Gastrocnemius medialis (tissue), 4 donors: ENCODE measurements at regions not wholly inside any gene's neighbourhood (a gene's known extent, or its start where the extent isn't known, plus 50 kb on each side); places are given as distances from the start of the nearest gene placed in this dataset.

Experiments used
- ATAC-seq, 2 donors: fragments of 150-250 bp; one replicate each; pipeline ENCODE4 v1.9.1; 2016
- DNase-seq, 2 donors: peaks; one replicate each; pipeline ENCODE4 v3.0.0-alpha.2; 2019
- H3K27ac ChIP-seq, 4 donors: fragments of 200-600 bp; sonication (generic); 1 replicate in 1 of 4; 2 replicates in 3 of 4; pipeline ENCODE4 v1.5.1; 2016 to 2018; ENCODE audit warnings: mild to moderate bottlenecking in 2 of 4, moderate library complexity in 1 of 4
- H3K27me3 ChIP-seq, 3 donors: fragments of 200-600 bp; sonication (generic) in 2 of 3; 1 replicate in 1 of 3; 2 replicates in 2 of 3; pipeline versions ENCODE4 v1.5.1 to v1.6.0; 2016 to 2019; ENCODE audit warnings: mild to moderate bottlenecking in 1 of 3, moderate library complexity in 1 of 3
- H3K36me3 ChIP-seq, 2 donors: fragments of 200-600 bp; sonication (generic) in 1 of 2; one replicate each; pipeline ENCODE4 v1.5.1; 2017 to 2018
- H3K4me1 ChIP-seq, 2 donors: fragments of 200-600 bp; sonication (generic) in 1 of 2; one replicate each; pipeline ENCODE4 v1.5.1; 2016 to 2017; ENCODE audit warnings: mild to moderate bottlenecking in 2 of 2
- H3K4me3 ChIP-seq, 4 donors: fragments of 200-600 bp; sonication (generic) in 3 of 4; 1 replicate in 1 of 4; 2 replicates in 3 of 4; pipeline ENCODE4 v1.5.1; 2016 to 2019; ENCODE audit warnings: mild to moderate bottlenecking in 2 of 4
- H3K9me3 ChIP-seq, 3 donors: fragments of 200-600 bp; sonication (generic) in 2 of 3; 1 replicate in 1 of 3; 2 replicates in 2 of 3; pipeline ENCODE4 v1.5.1; 2016 to 2019
- POLR2A ChIP-seq, 2 donors: fragments of 450-650 bp; IDR thresholded peaks; one replicate each; pipeline ENCODE4 v1.6.1; 2017; ENCODE audit warnings: antibody characterized with exemption in 2 of 2, mild to moderate bottlenecking in 2 of 2, moderate library complexity in 2 of 2
- in situ Hi-C, 4 donors: fragments of 200-750 bp; cut with MboI; loops; one replicate each; pipeline versions ENCODE4 v1.15.0 to v1.8.0; 2017; ENCODE audit warnings: low sequenced_read_pairs in 4 of 4
- intact Hi-C: fragments of 100-400 bp; cut with DNase I; formaldehyde crosslinking; loops from one replicate; pipeline ENCODE4 v1.15.1; 2023; ENCODE audit warnings: low total_unique reads
- TF ChIP-seq, protein P1 (sequence below), 5 experiments: fragments of 450-650 bp in 3 of 5; fragments of 200-600 bp in 2 of 5; sonication (generic) in 2 of 5; IDR thresholded peaks in 4 of 5; conservative IDR thresholded peaks in 1 of 5; 1 replicate in 4 of 5; 2 replicates in 1 of 5; pipeline ENCODE4 v1.5.1; 2016 to 2019; ENCODE audit warnings: antibody characterized with exemption in 5 of 5, mild to moderate bottlenecking in 3 of 5, moderate library complexity in 3 of 5

DNA sequence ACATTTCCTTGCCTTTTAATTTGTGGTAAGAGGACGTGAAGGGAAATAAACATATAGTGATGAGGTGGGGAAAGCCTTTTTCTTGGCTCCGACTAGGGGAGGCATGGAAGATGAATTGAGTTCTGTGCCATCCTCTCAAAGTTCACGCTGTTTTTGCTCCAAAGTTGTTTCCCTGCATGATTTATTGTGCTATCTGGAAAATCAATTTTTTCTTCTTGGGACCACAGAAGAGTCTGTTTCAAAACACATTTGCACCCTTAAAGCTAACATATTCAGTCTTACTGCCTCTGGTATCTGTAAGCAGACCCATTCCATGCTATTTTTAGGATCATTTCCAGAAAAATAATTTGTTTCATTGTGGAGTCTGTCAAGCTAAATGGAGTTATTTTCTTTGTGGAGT lies 57.6 kb upstream of the KCNG1 start:
- TF ChIP-seq, protein P1, sequence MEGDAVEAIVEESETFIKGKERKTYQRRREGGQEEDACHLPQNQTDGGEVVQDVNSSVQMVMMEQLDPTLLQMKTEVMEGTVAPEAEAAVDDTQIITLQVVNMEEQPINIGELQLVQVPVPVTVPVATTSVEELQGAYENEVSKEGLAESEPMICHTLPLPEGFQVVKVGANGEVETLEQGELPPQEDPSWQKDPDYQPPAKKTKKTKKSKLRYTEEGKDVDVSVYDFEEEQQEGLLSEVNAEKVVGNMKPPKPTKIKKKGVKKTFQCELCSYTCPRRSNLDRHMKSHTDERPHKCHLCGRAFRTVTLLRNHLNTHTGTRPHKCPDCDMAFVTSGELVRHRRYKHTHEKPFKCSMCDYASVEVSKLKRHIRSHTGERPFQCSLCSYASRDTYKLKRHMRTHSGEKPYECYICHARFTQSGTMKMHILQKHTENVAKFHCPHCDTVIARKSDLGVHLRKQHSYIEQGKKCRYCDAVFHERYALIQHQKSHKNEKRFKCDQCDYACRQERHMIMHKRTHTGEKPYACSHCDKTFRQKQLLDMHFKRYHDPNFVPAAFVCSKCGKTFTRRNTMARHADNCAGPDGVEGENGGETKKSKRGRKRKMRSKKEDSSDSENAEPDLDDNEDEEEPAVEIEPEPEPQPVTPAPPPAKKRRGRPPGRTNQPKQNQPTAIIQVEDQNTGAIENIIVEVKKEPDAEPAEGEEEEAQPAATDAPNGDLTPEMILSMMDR (IDR thresholded peaks at IDR 0.05 in 4 of 5, conservative IDR thresholded peaks at IDR 0.05 in 1 of 5) = no peak
- TF ChIP-seq POLR2A (IDR thresholded peaks at IDR 0.05) = no peak
- in situ Hi-C loops = no loop called here
- peaks cover 0 to 16% (median 4%) of the 10 kb centered on the region in 3 donors for H3K27me3 ChIP-seq

DNA sequence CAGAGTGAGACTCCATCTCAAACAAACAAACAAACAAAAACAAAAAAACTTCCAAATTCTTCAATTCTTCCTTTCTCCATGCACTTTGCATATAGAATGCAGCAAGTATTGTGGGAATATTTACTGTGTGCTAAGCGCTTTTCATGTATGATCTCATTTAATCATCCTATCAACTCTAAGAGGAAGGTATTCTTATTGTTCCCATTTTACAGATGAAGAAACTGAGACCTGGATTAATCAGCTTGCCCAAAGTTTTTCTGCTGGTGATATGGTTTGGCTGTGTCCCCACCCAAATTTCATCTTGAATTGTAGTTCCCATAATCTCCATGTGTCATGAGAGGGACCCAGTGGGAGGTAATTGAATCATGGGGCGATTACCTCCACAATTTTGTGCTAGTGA lies 56.6 kb upstream of the KCNG1 start:
- ATAC-seq (no peak), DNase-seq (no peak)
- TF ChIP-seq POLR2A (IDR thresholded peaks at IDR 0.05) = no peak
- TF ChIP-seq, protein P1 (IDR thresholded peaks at IDR 0.05 in 4 of 5, conservative IDR thresholded peaks at IDR 0.05 in 1 of 5) = no peak
- Histone ChIP-seq H3K4me1 (no peaks in the 10 kb centered on the region), H3K27me3 (peaks cover 0 to 16% (median 7%) of the 10 kb centered on the region in 3 donors), H3K9me3 (no peaks in the 10 kb centered on the region), H3K27ac (no peak overlapping the region), H3K36me3 (no peaks in the 10 kb centered on the region), H3K4me3 (no peak overlapping the region)
- intact Hi-C loops = no loop called here
- in situ Hi-C loops = no loop called here

More for the DNA sequence above, 57.6 kb upstream of the KCNG1 start:
- Histone ChIP-seq H3K36me3 (no peaks in the 10 kb centered on the region), H3K27ac (no peak overlapping the region), H3K4me3 (no peak overlapping the region), H3K9me3 (no peaks in the 10 kb centered on the region), H3K4me1 (no peaks in the 10 kb centered on the region)
- intact Hi-C loops = no loop called here
- no peak for ATAC-seq
- no peak for DNase-seq

DNA sequence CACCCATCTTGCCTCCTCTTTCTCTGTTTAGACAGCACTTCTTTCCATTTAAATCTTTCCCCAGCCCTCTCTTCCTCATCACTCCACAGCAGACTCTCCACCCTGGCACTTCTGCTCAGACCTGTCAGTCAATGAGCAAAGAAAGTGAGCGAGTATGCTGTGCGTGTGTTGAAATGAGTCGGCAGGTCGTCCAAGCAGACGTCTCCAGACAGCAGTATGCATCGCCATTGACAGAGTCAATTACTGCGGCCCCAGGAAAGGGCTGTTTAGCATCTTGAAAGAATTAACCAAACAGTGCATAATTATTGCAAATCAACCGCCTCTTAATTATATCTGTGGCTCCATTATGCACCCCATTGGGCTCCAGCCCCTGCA lies 54.8 kb upstream of the KCNG1 start:
- no peak for TF ChIP-seq POLR2A (IDR thresholded peaks at IDR 0.05)
- TF ChIP-seq, protein P1 (IDR thresholded peaks at IDR 0.05 in 4 of 5, conservative IDR thresholded peaks at IDR 0.05 in 1 of 5) = no peak
- no peak for DNase-seq
- no peaks in the 10 kb centered on the region for H3K9me3 ChIP-seq
- in situ Hi-C loops (no loop called here), intact Hi-C loops (no loop called here)
- no peaks in the 10 kb centered on the region for H3K36me3 ChIP-seq
- H3K4me1 ChIP-seq = no peaks in the 10 kb centered on the region
- H3K27me3 ChIP-seq = peaks cover 0 to 16% (median 7%) of the 10 kb centered on the region in 3 donors
- no peak for ATAC-seq
- no peak overlapping the region for H3K27ac ChIP-seq
- no peak overlapping the region for H3K4me3 ChIP-seq

DNA sequence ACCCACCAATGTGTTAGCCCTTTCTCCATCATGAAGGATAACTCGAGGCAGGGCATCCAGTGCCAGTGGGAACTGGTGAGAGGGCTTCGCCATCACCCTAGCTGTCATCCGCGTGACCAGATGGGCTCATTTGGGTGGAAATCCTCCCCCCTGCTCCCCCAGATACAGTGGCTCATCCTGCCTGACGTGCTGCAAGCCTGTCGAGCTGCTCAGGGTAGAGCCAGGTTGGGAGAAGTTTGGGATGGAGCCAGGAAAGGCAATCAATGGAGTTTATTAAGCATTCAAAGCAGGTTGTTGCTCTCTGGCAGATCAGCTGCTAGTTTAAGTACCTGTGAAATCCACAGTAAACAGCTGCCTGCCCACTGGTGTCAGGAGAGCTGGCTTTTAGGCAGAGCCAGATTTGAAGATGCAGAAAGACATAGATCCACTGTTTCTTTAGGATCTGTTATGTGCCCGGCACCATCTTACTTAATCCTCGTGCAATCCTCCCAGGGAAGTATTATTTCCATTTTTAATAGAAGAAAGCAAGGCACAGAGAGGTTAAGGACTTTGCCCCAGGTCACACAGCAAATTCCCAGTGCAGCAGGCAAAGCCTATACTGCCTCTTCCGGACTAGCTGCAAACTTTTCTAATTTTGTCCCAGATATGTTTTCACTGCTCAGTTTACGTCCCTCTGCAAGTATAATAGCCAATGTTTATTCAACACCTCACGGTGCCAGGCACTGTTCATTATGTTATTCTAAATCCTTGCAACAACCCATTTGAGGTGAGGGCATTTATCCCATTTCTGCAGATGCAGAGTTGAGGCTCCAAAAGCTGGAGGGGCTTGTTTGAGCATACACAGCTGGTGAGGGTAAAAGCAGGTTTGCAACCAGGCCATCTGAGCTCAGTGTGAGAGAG lies 54.1 kb upstream of the KCNG1 start:
- H3K4me3 ChIP-seq = no peak overlapping the region
- no peak overlapping the region for H3K27ac ChIP-seq
- intact Hi-C loops = no loop called here
- in situ Hi-C loops = no loop called here
- H3K27me3 ChIP-seq = peaks cover 0 to 16% (median 3%) of the 10 kb centered on the region in 3 donors
- no peak for ATAC-seq
- no peaks in the 10 kb centered on the region for H3K4me1 ChIP-seq
- no peaks in the 10 kb centered on the region for H3K9me3 ChIP-seq
- no peak for TF ChIP-seq POLR2A (IDR thresholded peaks at IDR 0.05)
- TF ChIP-seq, protein P1 (IDR thresholded peaks at IDR 0.05 in 4 of 5, conservative IDR thresholded peaks at IDR 0.05 in 1 of 5) = no peak
- no peaks in the 10 kb centered on the region for H3K36me3 ChIP-seq
- no peak for DNase-seq
